SK-N-MC (cell line): ENCODE measurements at regions not wholly inside any gene's neighbourhood (a gene's known extent, or its start where the extent isn't known, plus 50 kb on each side); places are given as distances from the start of the nearest gene placed in this dataset.
A peak's percentile ranks its signal among the peaks of the same experiment; 100 is the strongest.

Experiments
- DNase-seq: peaks from one replicate; pipeline ENCODE4 v3.0.0-alpha.2; 2011; ENCODE audit warnings: low read depth, low spot score
- H3K27ac ChIP-seq: fragments of 200-600 bp; sonication (generic); 2 replicates; pipeline ENCODE4 v1.5.1; 2016; ENCODE audit warnings: mixed run types
- H3K36me3 ChIP-seq: fragments of 200-600 bp; sonication (generic); 2 replicates; pipeline ENCODE4 v1.6.1; 2017; ENCODE audit warnings: antibody characterized with exemption, low read length, mixed read lengths; ENCODE audit not compliant: insufficient read depth
- H3K4me3 ChIP-seq: fragments of 200-600 bp; sonication (generic); 2 replicates; pipeline ENCODE4 v1.5.1; 2016
- H3K9ac ChIP-seq: fragments of 200-600 bp; sonication (generic); 2 replicates; pipeline ENCODE4 v1.8.0; 2017; ENCODE audit warnings: mixed run types, mixed read lengths; ENCODE audit not compliant: insufficient read length
- H3K9me3 ChIP-seq: fragments of 200-600 bp; sonication (generic); 2 replicates; pipeline ENCODE4 v1.6.1; 2017; ENCODE audit warnings: low read depth, mild to moderate bottlenecking, antibody characterized with exemption, low read length, moderate library complexity, mixed read lengths
- EZH2 ChIP-seq: fragments of 200-600 bp; sonication (generic); IDR thresholded peaks from one replicate; pipeline ENCODE4 v1.6.1; 2017; ENCODE audit warnings: antibody characterized with exemption
- FOXP2 ChIP-seq: optimal IDR thresholded peaks from 2 replicates; pipeline ENCODE3; 2011; ENCODE audit warnings: mild to moderate bottlenecking, moderate library complexity; ENCODE audit not compliant: insufficient read depth; ENCODE audit errors: extremely low read length, control extremely low read depth
- POLR2AphosphoS5 ChIP-seq: IDR thresholded peaks from 2 replicates; pipeline ENCODE4 v1.6.1; 2012; ENCODE audit warnings: mild to moderate bottlenecking, low read depth, low read length, borderline replicate concordance

- DNase-seq: no peak
- no peak overlapping the region for H3K27ac ChIP-seq
- H3K9me3 ChIP-seq: no peaks in the 10 kb centered on the region
- no peak overlapping the region for H3K9ac ChIP-seq
- no peak for TF ChIP-seq EZH2
- no peak for TF ChIP-seq FOXP2
- no peak for TF ChIP-seq POLR2AphosphoS5
- no peak overlapping the region for H3K4me3 ChIP-seq
- no peaks in the 10 kb centered on the region for H3K36me3 ChIP-seq
These were observed 261.2 kb downstream of the TAF11L14 start for GRCh38 chr5:17895288-17896033.

DNA sequence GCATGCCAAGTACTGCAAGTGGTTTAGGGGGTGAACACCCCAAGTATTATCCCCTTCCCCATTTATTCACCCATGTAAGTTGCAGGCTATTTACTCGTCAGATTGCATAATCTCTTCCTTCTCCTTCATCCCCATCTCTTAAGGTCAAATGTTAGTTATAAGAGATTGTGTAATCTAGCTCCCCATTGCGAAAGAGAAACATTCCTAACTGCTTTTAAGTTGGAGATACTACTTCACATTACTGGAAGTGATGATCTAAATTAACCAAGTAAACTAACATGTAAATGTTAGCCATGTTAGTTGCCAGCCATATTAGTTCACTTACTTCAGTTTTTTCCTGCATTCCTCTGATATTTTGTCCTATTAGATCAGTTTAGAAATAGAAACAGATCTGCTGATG is 262.3 kb downstream of the TAF11L14 start:
- Histone ChIP-seq H3K9me3 (no peaks in the 10 kb centered on the region; the same call in 1 of the 2 replicates), H3K27ac (no peak overlapping the region), H3K4me3 (no peak overlapping the region), H3K36me3 (no peaks in the 10 kb centered on the region), H3K9ac (no peak overlapping the region)
- TF ChIP-seq FOXP2: no peak
- TF ChIP-seq POLR2AphosphoS5: no peak
- no peak for TF ChIP-seq EZH2
- DNase-seq: peak; percentile 55

DNA sequence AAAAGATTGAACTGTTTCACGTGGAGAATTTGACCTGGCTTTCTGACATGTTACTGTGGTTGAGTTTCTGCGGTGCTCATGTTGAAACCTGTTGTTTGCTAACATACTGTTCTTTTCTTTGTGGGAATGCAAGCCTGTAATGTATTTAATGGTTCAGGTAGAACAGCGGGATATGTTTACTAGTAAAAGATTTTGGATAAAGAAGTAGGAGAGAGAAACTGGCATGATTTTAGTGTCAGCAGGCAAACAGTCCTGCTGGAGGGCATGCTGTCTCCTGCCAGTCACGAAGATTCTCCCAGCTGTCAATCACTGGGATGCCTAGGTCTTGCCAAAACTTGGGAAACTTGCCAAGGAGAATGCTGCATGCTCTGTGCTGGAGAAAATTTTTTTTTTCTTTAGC is 263.5 kb downstream of the TAF11L14 start:
- Histone ChIP-seq H3K36me3 (no peaks in the 10 kb centered on the region), H3K4me3 (no peak overlapping the region), H3K9me3 (no peaks in the 10 kb centered on the region; the same call in 1 of the 2 replicates), H3K9ac (no peak overlapping the region), H3K27ac (no peak overlapping the region)
- TF ChIP-seq EZH2: no peak
- no peak for TF ChIP-seq FOXP2
- no peak for TF ChIP-seq POLR2AphosphoS5
- no peak for DNase-seq

DNA sequence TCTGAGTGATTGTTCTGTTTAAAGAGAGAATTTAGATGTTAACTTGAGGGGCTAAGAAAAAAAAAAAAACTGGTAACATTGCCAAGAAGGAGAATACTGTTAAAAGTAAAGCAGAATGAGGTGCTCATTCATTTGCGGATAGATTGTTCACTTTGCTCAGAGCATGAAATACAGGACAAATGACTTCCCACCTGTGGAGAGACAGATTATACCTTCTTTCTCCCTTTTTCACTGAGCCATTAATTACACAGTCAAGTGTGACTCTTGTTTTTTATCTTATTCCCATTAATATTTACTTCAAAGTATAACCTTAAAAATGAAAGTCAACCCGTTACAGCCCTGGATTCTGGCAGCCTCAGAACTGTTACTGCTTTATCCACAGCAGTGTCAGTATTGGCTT is 264.5 kb downstream of the TAF11L14 start:
- no peaks in the 10 kb centered on the region for H3K36me3 ChIP-seq
- no peak overlapping the region for H3K27ac ChIP-seq
- no peak overlapping the region for H3K4me3 ChIP-seq
- no peak overlapping the region for H3K9ac ChIP-seq
- DNase-seq: no peak
- no peak for TF ChIP-seq EZH2
- no peak for TF ChIP-seq FOXP2
- TF ChIP-seq POLR2AphosphoS5: no peak
- no peaks in the 10 kb centered on the region; the same call in 1 of the 2 replicates for H3K9me3 ChIP-seq

DNA sequence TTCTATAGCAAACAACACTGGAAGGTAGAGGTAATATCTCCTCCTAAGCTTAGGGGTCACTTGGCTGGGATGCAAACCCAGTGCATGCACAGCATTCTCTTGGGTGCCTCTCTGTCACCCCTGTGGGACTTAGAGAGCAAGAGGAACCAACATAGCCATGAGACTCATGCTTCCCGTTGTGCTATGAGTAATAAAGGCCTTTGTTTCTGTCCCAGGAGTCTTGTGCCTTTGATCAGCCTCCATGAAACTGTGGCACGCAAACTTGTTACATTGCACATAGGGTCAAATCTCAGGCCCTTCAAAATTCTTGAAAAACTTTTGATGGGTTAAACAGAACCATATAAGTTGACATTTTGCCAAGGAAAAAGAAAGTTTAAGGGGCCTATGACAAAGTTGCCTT is 272.8 kb downstream of the TAF11L14 start:
- H3K9me3 ChIP-seq: no peaks in the 10 kb centered on the region
- no peak overlapping the region for H3K9ac ChIP-seq
- no peaks in the 10 kb centered on the region for H3K36me3 ChIP-seq
- TF ChIP-seq EZH2 (no peak), POLR2AphosphoS5 (no peak), FOXP2 (no peak)
- no peak overlapping the region for H3K4me3 ChIP-seq
- DNase-seq: no peak
- no peak overlapping the region for H3K27ac ChIP-seq

DNA sequence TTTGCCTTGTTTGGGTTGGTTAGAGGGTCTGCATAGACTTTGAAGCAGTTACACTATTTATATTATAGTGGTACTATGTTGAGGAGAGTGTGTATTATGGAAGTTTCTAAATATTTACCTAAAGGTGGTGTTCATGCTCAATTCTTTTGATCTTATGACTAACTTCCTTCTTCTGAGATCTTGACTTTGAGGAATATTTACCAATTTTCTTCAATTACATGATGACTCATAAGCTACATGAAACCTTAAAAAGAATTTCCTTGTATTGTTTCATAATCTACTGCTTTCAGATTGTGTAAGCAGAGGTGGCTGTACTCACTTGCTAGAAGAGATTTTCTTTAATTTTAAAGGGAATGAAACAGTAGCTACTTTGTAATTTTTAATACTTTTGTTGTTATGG is 276.1 kb downstream of the TAF11L14 start:
- no peak overlapping the region for H3K4me3 ChIP-seq
- no peak overlapping the region for H3K27ac ChIP-seq
- TF ChIP-seq FOXP2 (no peak), EZH2 (no peak), POLR2AphosphoS5 (no peak)
- H3K9ac ChIP-seq: no peak overlapping the region
- DNase-seq: no peak
- no peaks in the 10 kb centered on the region for H3K9me3 ChIP-seq
- no peaks in the 10 kb centered on the region for H3K36me3 ChIP-seq

DNA sequence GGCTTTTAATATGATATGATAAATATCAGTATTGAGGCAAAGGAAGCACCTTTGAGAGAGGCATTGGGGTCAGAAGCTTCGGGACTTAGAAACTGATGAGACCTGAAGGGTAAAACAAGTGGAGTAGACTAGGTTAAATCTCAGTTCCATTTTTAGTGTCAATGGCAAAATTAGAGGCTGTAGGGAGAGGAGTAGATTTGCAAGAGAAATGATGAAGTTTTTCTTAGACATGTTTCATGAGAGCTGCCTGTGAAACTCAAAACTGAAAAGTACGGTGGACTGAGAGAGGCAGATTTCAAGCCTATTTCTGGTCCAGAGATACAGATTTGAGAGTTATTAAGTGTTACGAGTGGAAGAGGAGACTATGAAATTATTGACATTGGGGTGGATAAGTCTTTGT is 278.5 kb downstream of the TAF11L14 start:
- no peaks in the 10 kb centered on the region for H3K36me3 ChIP-seq
- no peak overlapping the region for H3K4me3 ChIP-seq
- H3K9me3 ChIP-seq: no peaks in the 10 kb centered on the region
- no peak overlapping the region for H3K27ac ChIP-seq
- DNase-seq: no peak
- no peak overlapping the region for H3K9ac ChIP-seq
- TF ChIP-seq FOXP2 (no peak), POLR2AphosphoS5 (no peak), EZH2 (no peak)

DNA sequence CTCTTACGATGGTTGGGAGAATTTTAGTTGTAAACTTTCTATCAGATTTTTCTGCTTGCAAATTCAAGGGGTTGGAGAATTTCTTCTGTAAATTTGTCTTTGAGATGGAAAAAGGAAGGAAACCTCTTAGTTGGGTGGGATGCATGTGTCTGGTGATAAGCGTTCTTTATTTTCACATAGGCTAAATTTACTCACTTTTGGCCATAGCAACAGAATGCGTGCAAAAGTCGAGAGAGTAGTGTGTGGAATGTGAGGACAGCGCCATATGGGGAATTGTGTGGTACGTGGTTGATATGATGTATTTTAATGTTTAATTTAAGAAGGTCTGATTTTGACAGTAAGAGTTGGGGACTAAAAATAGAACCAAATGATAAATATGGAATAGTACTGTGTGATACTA is 282.2 kb downstream of the TAF11L14 start:
- Histone ChIP-seq H3K27ac (no peak overlapping the region), H3K36me3 (no peaks in the 10 kb centered on the region), H3K4me3 (no peak overlapping the region), H3K9me3 (no peaks in the 10 kb centered on the region; the same call in 1 of the 2 replicates), H3K9ac (no peak overlapping the region)
- no peak for DNase-seq
- TF ChIP-seq FOXP2: no peak
- TF ChIP-seq POLR2AphosphoS5: no peak
- TF ChIP-seq EZH2: no peak

- no peak overlapping the region for H3K9ac ChIP-seq
- TF ChIP-seq POLR2AphosphoS5: no peak
- TF ChIP-seq FOXP2: no peak
- TF ChIP-seq EZH2: no peak
- no peak for DNase-seq
- no peak overlapping the region for H3K4me3 ChIP-seq
- H3K9me3 ChIP-seq: no peaks in the 10 kb centered on the region; the same call in 1 of the 2 replicates
- no peaks in the 10 kb centered on the region for H3K36me3 ChIP-seq
- no peak overlapping the region for H3K27ac ChIP-seq
These were observed 283.2 kb downstream of the TAF11L14 start for GRCh38 chr5:17917465-17917864.
